CD4-positive, alpha-beta T cell (primary cell): ENCODE measurements at regions not wholly inside any gene's neighbourhood (a gene's known extent, or its start where the extent isn't known, plus 50 kb on each side); places are given as distances from the start of the nearest gene placed in this dataset.

ENCODE experiments used
- ATAC-seq: fragments of 200-7000 bp; cut with Tn5 transposase; one replicate; pipeline ENCODE4 v1.10.0; 2022; ENCODE audit warnings: mild to moderate bottlenecking; ENCODE audit not compliant: poor library complexity
- CTCF ChIA-PET: fragments of 350-600 bp; sonication (Branson Sonifier 250); formaldehyde crosslinking; loops from one replicate; lab custom pipeline; 2021; ENCODE audit warnings: antibody characterized with exemption, inconsistent platforms; lab: Charles Lee
- POLR2A ChIA-PET: fragments of 350-600 bp; sonication (Branson Sonifier 250); formaldehyde crosslinking; loops from one replicate; lab custom pipeline; 2021; ENCODE audit warnings: antibody characterized with exemption, inconsistent platforms; lab: Charles Lee
- DNase-seq, 14 experiments: peaks; one replicate each; pipeline ENCODE4 v3.0.0-alpha.2; 2013 to 2020; ENCODE audit warnings: mixed read lengths in 2 of 14
- H3K27ac ChIP-seq, 2 donors: one replicate each; pipeline versions ENCODE4 v1.5.1 to v1.7.0; 2013; ENCODE audit warnings: low read length in 2 of 2, low read depth in 1 of 2, mild to moderate bottlenecking in 1 of 2
- H3K27me3 ChIP-seq, 2 experiments: 1 replicate in 1 of 2; 2 replicates in 1 of 2; pipeline versions ENCODE4 v1.6.1 to v1.7.0; 2013; ENCODE audit warnings: low read length in 2 of 2, control low read depth in 1 of 2, mild to moderate bottlenecking in 1 of 2, moderate library complexity in 1 of 2; ENCODE audit not compliant: insufficient read depth in 2 of 2, control insufficient read depth in 1 of 2
- H3K36me3 ChIP-seq: one replicate; pipeline ENCODE4 v1.6.1; 2013; ENCODE audit warnings: low read length, control low read depth; ENCODE audit not compliant: insufficient read depth
- H3K4me1 ChIP-seq: one replicate; pipeline ENCODE4 v1.6.1; 2013; ENCODE audit warnings: low read length, control low read depth; ENCODE audit not compliant: insufficient read depth
- H3K4me3 ChIP-seq: one replicate; pipeline ENCODE4 v1.5.1; 2013; ENCODE audit warnings: mild to moderate bottlenecking, low read length, moderate library complexity
- H3K9me3 ChIP-seq, 2 experiments: 1 replicate in 1 of 2; 2 replicates in 1 of 2; pipeline versions ENCODE4 v1.6.1 to v1.7.0; 2013; ENCODE audit warnings: low read length in 2 of 2, mild to moderate bottlenecking in 2 of 2, control low read depth in 1 of 2, moderate library complexity in 1 of 2; ENCODE audit not compliant: control insufficient read depth in 1 of 2, insufficient read depth in 1 of 2
- H3K27ac Mint-ChIP-seq: one replicate; pipeline ENCODE4 v1.8.0; 2020; ENCODE audit warnings: mixed read lengths
- H3K27me3 Mint-ChIP-seq: one replicate; pipeline ENCODE4 v1.8.0; 2021; ENCODE audit warnings: mixed read lengths
- H3K36me3 Mint-ChIP-seq: one replicate; pipeline ENCODE4 v1.8.0; 2021; ENCODE audit warnings: low read depth, mixed read lengths
- H3K4me1 Mint-ChIP-seq: one replicate; pipeline ENCODE4 v1.8.0; 2021; ENCODE audit warnings: low read depth, mixed read lengths
- H3K4me3 Mint-ChIP-seq: one replicate; pipeline ENCODE4 v1.8.0; 2020; ENCODE audit warnings: mild to moderate bottlenecking, mixed read lengths
- H3K9me3 Mint-ChIP-seq: one replicate; pipeline ENCODE4 v1.8.0; 2020; ENCODE audit warnings: mixed read lengths
- intact Hi-C, 2 experiments: fragments of 100-400 bp; cut with DNase I in 1 of 2; cut with micrococcal nuclease in 1 of 2; formaldehyde crosslinking; loops; one replicate each; pipeline versions ENCODE4 v1.15.1 to v1.9.0; 2023 to 2025; cut with DNase I, micrococcal nuclease
- TF ChIP-seq, protein P1 (sequence below): fragments of 200-600 bp; IDR thresholded peaks from one replicate; pipeline ENCODE4 v1.8.0; 2022; ENCODE audit warnings: antibody characterized with exemption, mild to moderate bottlenecking

GRCh38 chr5:162858770-162859169 lies 578.6 kb upstream of the CCNG1 start:
- POLR2A ChIA-PET, result no interaction called here
- Histone ChIP-seq H3K9me3 (peaks cover 0 to 12% of the 10 kb centered on the region in 2 experiments), H3K36me3 (no peaks in the 10 kb centered on the region), H3K4me1 (no peaks in the 10 kb centered on the region), H3K4me3 (no peak overlapping the region), H3K27ac (no peak overlapping the region), H3K27me3 (no peaks in the 10 kb centered on the region)
- H3K36me3 Mint-ChIP-seq, result no peaks in the 10 kb centered on the region
- H3K27ac Mint-ChIP-seq, result no peak overlapping the region
- CTCF ChIA-PET, result no interaction called here
- H3K4me3 Mint-ChIP-seq, result no peak overlapping the region
- intact Hi-C loops, result no loop called here
- H3K9me3 Mint-ChIP-seq, result peaks cover 8% of the 10 kb centered on the region
- ATAC-seq (no peak), DNase-seq (no peak)
- H3K27me3 Mint-ChIP-seq, result no peaks in the 10 kb centered on the region
- TF ChIP-seq, protein P1, sequence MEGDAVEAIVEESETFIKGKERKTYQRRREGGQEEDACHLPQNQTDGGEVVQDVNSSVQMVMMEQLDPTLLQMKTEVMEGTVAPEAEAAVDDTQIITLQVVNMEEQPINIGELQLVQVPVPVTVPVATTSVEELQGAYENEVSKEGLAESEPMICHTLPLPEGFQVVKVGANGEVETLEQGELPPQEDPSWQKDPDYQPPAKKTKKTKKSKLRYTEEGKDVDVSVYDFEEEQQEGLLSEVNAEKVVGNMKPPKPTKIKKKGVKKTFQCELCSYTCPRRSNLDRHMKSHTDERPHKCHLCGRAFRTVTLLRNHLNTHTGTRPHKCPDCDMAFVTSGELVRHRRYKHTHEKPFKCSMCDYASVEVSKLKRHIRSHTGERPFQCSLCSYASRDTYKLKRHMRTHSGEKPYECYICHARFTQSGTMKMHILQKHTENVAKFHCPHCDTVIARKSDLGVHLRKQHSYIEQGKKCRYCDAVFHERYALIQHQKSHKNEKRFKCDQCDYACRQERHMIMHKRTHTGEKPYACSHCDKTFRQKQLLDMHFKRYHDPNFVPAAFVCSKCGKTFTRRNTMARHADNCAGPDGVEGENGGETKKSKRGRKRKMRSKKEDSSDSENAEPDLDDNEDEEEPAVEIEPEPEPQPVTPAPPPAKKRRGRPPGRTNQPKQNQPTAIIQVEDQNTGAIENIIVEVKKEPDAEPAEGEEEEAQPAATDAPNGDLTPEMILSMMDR, result no peak
- no peaks in the 10 kb centered on the region for H3K4me1 Mint-ChIP-seq

DNA sequence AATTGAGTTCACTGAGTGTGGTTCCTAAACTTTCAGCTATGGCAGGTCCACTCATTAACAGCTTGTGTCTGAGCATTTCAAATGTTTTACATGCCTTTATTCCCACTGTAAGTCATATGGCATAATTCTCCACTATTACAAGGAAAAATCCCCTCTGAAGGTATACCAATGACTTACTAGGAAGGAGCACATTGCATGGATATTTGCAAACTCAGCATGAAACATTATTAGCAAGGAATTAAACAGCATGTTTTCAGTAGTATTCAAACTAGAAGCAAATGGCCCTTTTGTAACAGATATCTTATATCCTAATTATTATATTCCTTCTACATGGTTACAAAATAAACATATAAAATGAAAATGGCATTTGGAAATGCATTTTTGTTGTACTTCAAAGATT lies 566.4 kb upstream of the CCNG1 start:
- TF ChIP-seq, protein P1, result no peak
- Mint-ChIP-seq H3K9me3 (peaks cover 16% of the 10 kb centered on the region), H3K27me3 (no peaks in the 10 kb centered on the region), H3K36me3 (no peaks in the 10 kb centered on the region), H3K27ac (no peak overlapping the region), H3K4me1 (no peaks in the 10 kb centered on the region), H3K4me3 (no peak overlapping the region)
- H3K27ac ChIP-seq, result no peak overlapping the region
- H3K36me3 ChIP-seq, result no peaks in the 10 kb centered on the region
- DNase-seq, result no peak
- H3K4me1 ChIP-seq, result no peaks in the 10 kb centered on the region
- ATAC-seq, result no peak
- H3K9me3 ChIP-seq, result peaks cover 0 to 3% of the 10 kb centered on the region in 2 experiments
- ChIA-PET POLR2A (no interaction called here), CTCF (no interaction called here)
- no peaks in the 10 kb centered on the region for H3K27me3 ChIP-seq
- H3K4me3 ChIP-seq, result no peak overlapping the region
- intact Hi-C loops, result no loop called here

- Mint-ChIP-seq H3K36me3 (no peaks in the 10 kb centered on the region), H3K27ac (no peak overlapping the region), H3K27me3 (no peaks in the 10 kb centered on the region), H3K4me1 (no peaks in the 10 kb centered on the region), H3K4me3 (no peak overlapping the region), H3K9me3 (peaks cover 6% of the 10 kb centered on the region)
- H3K9me3 ChIP-seq, result peaks cover 0 to 5% of the 10 kb centered on the region in 2 experiments
- no peak overlapping the region for H3K27ac ChIP-seq
- H3K36me3 ChIP-seq, result no peaks in the 10 kb centered on the region
- no peak overlapping the region for H3K4me3 ChIP-seq
- ChIA-PET POLR2A (no interaction called here), CTCF (no interaction called here)
- intact Hi-C loops, result no loop called here
- H3K27me3 ChIP-seq, result no peaks in the 10 kb centered on the region
- no peak for ATAC-seq
- no peaks in the 10 kb centered on the region for H3K4me1 ChIP-seq
- DNase-seq, result no peak
- TF ChIP-seq, protein P1, result no peak
Observed at GRCh38 chr5:162882629-162883028, 554.8 kb upstream of the CCNG1 start.
